GM23338 (cell line): ENCODE measurements at regions not wholly inside any gene's neighbourhood (a gene's known extent, or its start where the extent isn't known, plus 50 kb on each side); places are given as distances from the start of the nearest gene placed in this dataset.

ENCODE experiments used
- ATAC-seq: fragments of 200-7000 bp; cut with Tn5 transposase; 3 replicates; pipeline ENCODE4 v1.9.1; 2020
- DNase-seq: peaks from one replicate; pipeline ENCODE4 v3.0.0-alpha.2; 2015; ENCODE audit warnings: low spot score
- H2AFZ ChIP-seq: fragments of 200-600 bp; sonication (generic); 2 replicates; pipeline ENCODE4 v1.8.0; 2016; ENCODE audit warnings: antibody characterized with exemption, mild to moderate bottlenecking, moderate library complexity
- H3F3A ChIP-seq: fragments of 200-600 bp; sonication (generic); replicated peaks from 2 replicates; pipeline ENCODE4 v1.8.0; 2017; ENCODE audit warnings: antibody characterized with exemption, mixed run types, low read depth
- H3K27ac ChIP-seq: fragments of 200-600 bp; sonication (generic); 2 replicates; pipeline ENCODE4 v1.6.1; 2016; ENCODE audit warnings: low read depth
- H3K27me3 ChIP-seq: fragments of 200-600 bp; sonication (generic); 2 replicates; pipeline ENCODE4 v1.8.0; 2016; ENCODE audit warnings: mild to moderate bottlenecking, mixed run types, moderate library complexity; ENCODE audit not compliant: insufficient read depth
- H3K36me3 ChIP-seq: fragments of 200-600 bp; sonication (generic); 2 replicates; pipeline ENCODE4 v1.8.0; 2016; ENCODE audit warnings: mild to moderate bottlenecking; ENCODE audit not compliant: insufficient read depth
- H3K4me1 ChIP-seq: fragments of 200-600 bp; sonication (generic); 2 replicates; pipeline ENCODE4 v1.8.0; 2016; ENCODE audit warnings: mild to moderate bottlenecking, moderate library complexity; ENCODE audit not compliant: insufficient read depth
- H3K4me2 ChIP-seq: fragments of 200-600 bp; sonication (generic); 2 replicates; pipeline ENCODE4 v1.7.1; 2017; ENCODE audit warnings: mixed run types
- H3K4me3 ChIP-seq: fragments of 200-600 bp; sonication (generic); 2 replicates; pipeline ENCODE4 v1.6.1; 2016; ENCODE audit warnings: mixed run types
- H3K79me2 ChIP-seq: fragments of 200-600 bp; sonication (generic); replicated peaks from 2 replicates; pipeline ENCODE4 v1.8.0; 2017; ENCODE audit warnings: mild to moderate bottlenecking; ENCODE audit not compliant: insufficient read depth
- H3K9me2 ChIP-seq: fragments of 200-600 bp; sonication (generic); 2 replicates; pipeline ENCODE4 v1.8.0; 2017; ENCODE audit not compliant: insufficient read depth
- H4K20me1 ChIP-seq: fragments of 200-600 bp; sonication (generic); replicated peaks from 2 replicates; pipeline ENCODE4 v1.8.0; 2017; ENCODE audit warnings: mild to moderate bottlenecking; ENCODE audit not compliant: insufficient read depth
- H3K27ac Mint-ChIP-seq: 2 replicates; pipeline ENCODE4 v1.8.0; 2020; ENCODE audit warnings: inconsistent platforms, mild to moderate bottlenecking, moderate library complexity, mixed read lengths
- H3K27me3 Mint-ChIP-seq: 3 replicates; pipeline ENCODE4 v1.8.0; 2022; ENCODE audit warnings: low read depth, mild to moderate bottlenecking, moderate library complexity, mixed read lengths, inconsistent platforms; ENCODE audit not compliant: insufficient read depth, poor library complexity
- H3K36me3 Mint-ChIP-seq: 3 replicates; pipeline ENCODE4 v1.8.0; 2021; ENCODE audit warnings: low read depth, mild to moderate bottlenecking, inconsistent platforms, moderate library complexity, mixed read lengths
- H3K4me1 Mint-ChIP-seq: 3 replicates; pipeline ENCODE4 v1.8.0; 2020; ENCODE audit warnings: mild to moderate bottlenecking, inconsistent platforms, mixed read lengths
- H3K4me3 Mint-ChIP-seq: 3 replicates; pipeline ENCODE4 v1.8.0; 2021; ENCODE audit warnings: moderate library complexity, mild to moderate bottlenecking, inconsistent platforms, mixed read lengths
- H3K9me3 Mint-ChIP-seq: 3 replicates; pipeline ENCODE4 v1.8.0; 2020; ENCODE audit warnings: moderate library complexity, mild to moderate bottlenecking, inconsistent platforms, mixed read lengths
- CREB1 ChIP-seq: fragments of 250-450 bp; sonication (Bioruptor Pico); IDR thresholded peaks from 2 replicates; pipeline ENCODE4 v1.5.0; 2020; ENCODE audit warnings: low read depth, mild to moderate bottlenecking, moderate library complexity
- EZH2phosphoT487 ChIP-seq: fragments of 200-600 bp; sonication (generic); IDR thresholded peaks from one replicate; pipeline ENCODE4 v1.8.1; 2018; ENCODE audit warnings: antibody characterized with exemption; ENCODE audit not compliant: unreplicated experiment
- NANOG ChIP-seq: IDR thresholded peaks from 2 replicates; pipeline ENCODE4 v1.6.1; 2016; ENCODE audit warnings: antibody characterized with exemption, borderline replicate concordance
- REST ChIP-seq: IDR thresholded peaks from one replicate; pipeline ENCODE4 v1.6.1; 2018; ENCODE audit warnings: antibody characterized with exemption; ENCODE audit not compliant: unreplicated experiment
- STAT1 ChIP-seq: IDR thresholded peaks from one replicate; pipeline ENCODE4 v1.6.1; 2016; ENCODE audit warnings: antibody characterized with exemption; ENCODE audit not compliant: unreplicated experiment
- ZNF331 ChIP-seq: fragments of 250-450 bp; sonication (Bioruptor Pico); IDR thresholded peaks from 2 replicates; pipeline ENCODE4 v1.5.0; 2020; ENCODE audit warnings: low read depth, mild to moderate bottlenecking, moderate library complexity
- TF ChIP-seq, protein P1 (sequence below): IDR thresholded peaks from 2 replicates; pipeline ENCODE4 v1.6.1; 2016; ENCODE audit warnings: antibody characterized with exemption
- TF ChIP-seq, protein P2 (sequence below), 2 experiments: fragments of 200-600 bp in 1 of 2; sonication (generic) in 1 of 2; conservative IDR thresholded peaks; 2 replicates each; pipeline versions ENCODE4 v1.5.1 to v1.6.1; 2016 to 2017; ENCODE audit warnings: antibody characterized with exemption in 2 of 2, low read depth in 2 of 2, mild to moderate bottlenecking in 2 of 2, moderate library complexity in 1 of 2

- Histone ChIP-seq H3K4me1 (peaks cover 9% of the 10 kb centered on the region), H3K4me2 (no peak overlapping the region), H4K20me1 (no peaks in the 10 kb centered on the region), H3K36me3 (no peaks in the 10 kb centered on the region), H3K27me3 (no peaks in the 10 kb centered on the region), H3F3A (no peaks in the 10 kb centered on the region), H3K79me2 (no peaks in the 10 kb centered on the region), H3K9me2 (no peaks in the 10 kb centered on the region), H3K27ac (no peak overlapping the region), H2AFZ (peak overlapping the region; percentile 86), H3K4me3 (no peak overlapping the region)
- no peak overlapping the region for H3K4me3 Mint-ChIP-seq
- no peak for TF ChIP-seq NANOG
- no peak for TF ChIP-seq CREB1
- TF ChIP-seq, protein P1, sequence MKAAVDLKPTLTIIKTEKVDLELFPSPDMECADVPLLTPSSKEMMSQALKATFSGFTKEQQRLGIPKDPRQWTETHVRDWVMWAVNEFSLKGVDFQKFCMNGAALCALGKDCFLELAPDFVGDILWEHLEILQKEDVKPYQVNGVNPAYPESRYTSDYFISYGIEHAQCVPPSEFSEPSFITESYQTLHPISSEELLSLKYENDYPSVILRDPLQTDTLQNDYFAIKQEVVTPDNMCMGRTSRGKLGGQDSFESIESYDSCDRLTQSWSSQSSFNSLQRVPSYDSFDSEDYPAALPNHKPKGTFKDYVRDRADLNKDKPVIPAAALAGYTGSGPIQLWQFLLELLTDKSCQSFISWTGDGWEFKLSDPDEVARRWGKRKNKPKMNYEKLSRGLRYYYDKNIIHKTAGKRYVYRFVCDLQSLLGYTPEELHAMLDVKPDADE: no peak
- TF ChIP-seq REST: no peak
- no peak for TF ChIP-seq ZNF331
- TF ChIP-seq, protein P2, sequence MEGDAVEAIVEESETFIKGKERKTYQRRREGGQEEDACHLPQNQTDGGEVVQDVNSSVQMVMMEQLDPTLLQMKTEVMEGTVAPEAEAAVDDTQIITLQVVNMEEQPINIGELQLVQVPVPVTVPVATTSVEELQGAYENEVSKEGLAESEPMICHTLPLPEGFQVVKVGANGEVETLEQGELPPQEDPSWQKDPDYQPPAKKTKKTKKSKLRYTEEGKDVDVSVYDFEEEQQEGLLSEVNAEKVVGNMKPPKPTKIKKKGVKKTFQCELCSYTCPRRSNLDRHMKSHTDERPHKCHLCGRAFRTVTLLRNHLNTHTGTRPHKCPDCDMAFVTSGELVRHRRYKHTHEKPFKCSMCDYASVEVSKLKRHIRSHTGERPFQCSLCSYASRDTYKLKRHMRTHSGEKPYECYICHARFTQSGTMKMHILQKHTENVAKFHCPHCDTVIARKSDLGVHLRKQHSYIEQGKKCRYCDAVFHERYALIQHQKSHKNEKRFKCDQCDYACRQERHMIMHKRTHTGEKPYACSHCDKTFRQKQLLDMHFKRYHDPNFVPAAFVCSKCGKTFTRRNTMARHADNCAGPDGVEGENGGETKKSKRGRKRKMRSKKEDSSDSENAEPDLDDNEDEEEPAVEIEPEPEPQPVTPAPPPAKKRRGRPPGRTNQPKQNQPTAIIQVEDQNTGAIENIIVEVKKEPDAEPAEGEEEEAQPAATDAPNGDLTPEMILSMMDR (conservative IDR thresholded peaks at IDR 0.05; ENCODE audit: low read depth in 2 of 2): peak; percentile 81 to 90
- TF ChIP-seq STAT1: no peak
- no peak for TF ChIP-seq EZH2phosphoT487
- H3K4me1 Mint-ChIP-seq: peaks cover 10% of the 10 kb centered on the region
- no peaks in the 10 kb centered on the region for H3K36me3 Mint-ChIP-seq
- DNase-seq (peak; percentile 94), ATAC-seq (peak; percentile 98)
- H3K9me3 Mint-ChIP-seq: no peaks in the 10 kb centered on the region
- H3K27ac Mint-ChIP-seq: no peak overlapping the region
- H3K27me3 Mint-ChIP-seq: no peaks in the 10 kb centered on the region
Observed at GRCh38 chr3:112734736-112735350, 93.9 kb upstream of the CCDC80 start.

DNA sequence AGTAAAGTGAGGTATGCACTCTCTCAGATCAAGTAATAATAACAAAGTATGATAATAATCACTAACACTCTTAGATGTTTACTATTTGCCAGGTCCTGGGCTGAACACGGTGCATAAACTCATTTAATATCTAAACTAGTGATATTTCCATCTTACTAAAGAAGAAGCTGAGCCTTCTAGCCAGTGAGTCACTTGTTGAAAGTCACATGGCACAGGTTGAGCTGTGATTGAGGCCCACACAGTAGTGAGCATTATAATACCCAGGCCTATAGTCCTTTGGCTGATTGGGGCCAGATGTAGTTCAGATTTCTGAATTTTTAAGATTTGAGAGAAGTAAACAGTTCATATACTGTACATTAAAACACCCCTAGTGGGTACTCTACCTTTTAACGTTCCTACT, 93.2 kb upstream of the CCDC80 start:
- no peak overlapping the region for H3K27ac ChIP-seq
- H3K9me3 Mint-ChIP-seq: no peaks in the 10 kb centered on the region
- H3F3A ChIP-seq: no peaks in the 10 kb centered on the region
- no peak overlapping the region for H3K4me2 ChIP-seq
- H3K9me2 ChIP-seq: no peaks in the 10 kb centered on the region
- H4K20me1 ChIP-seq: no peaks in the 10 kb centered on the region
- peaks cover 10% of the 10 kb centered on the region for H3K4me1 Mint-ChIP-seq
- no peaks in the 10 kb centered on the region for H3K36me3 Mint-ChIP-seq
- no peaks in the 10 kb centered on the region for H3K27me3 ChIP-seq
- H2AFZ ChIP-seq: no peak overlapping the region
- peaks cover 9% of the 10 kb centered on the region for H3K4me1 ChIP-seq
- ATAC-seq (no peak), DNase-seq (no peak)
- H3K27me3 Mint-ChIP-seq: no peaks in the 10 kb centered on the region
- H3K79me2 ChIP-seq: no peaks in the 10 kb centered on the region
- H3K27ac Mint-ChIP-seq: no peak overlapping the region
- H3K36me3 ChIP-seq: no peaks in the 10 kb centered on the region
- no peak overlapping the region for H3K4me3 ChIP-seq
- no peak overlapping the region for H3K4me3 Mint-ChIP-seq
- TF ChIP-seq, protein P1: no peak
- TF ChIP-seq REST (no peak), EZH2phosphoT487 (no peak)
- TF ChIP-seq, protein P2 (conservative IDR thresholded peaks at IDR 0.05; ENCODE audit: low read depth in 2 of 2): no peak
